NCI-H345 treated with DMSO at 0.1 percent for 48 hours (cell line): ENCODE measurements at regions not wholly inside any gene's neighbourhood (a gene's known extent, or its start where the extent isn't known, plus 50 kb on each side); places are given as distances from the start of the nearest gene placed in this dataset.

Source experiments
- DNase-seq: peaks from one replicate; lab custom pipeline; 2025; ENCODE audit not compliant: unreplicated experiment; lab: John Stamatoyannopoulos, UW

DNA sequence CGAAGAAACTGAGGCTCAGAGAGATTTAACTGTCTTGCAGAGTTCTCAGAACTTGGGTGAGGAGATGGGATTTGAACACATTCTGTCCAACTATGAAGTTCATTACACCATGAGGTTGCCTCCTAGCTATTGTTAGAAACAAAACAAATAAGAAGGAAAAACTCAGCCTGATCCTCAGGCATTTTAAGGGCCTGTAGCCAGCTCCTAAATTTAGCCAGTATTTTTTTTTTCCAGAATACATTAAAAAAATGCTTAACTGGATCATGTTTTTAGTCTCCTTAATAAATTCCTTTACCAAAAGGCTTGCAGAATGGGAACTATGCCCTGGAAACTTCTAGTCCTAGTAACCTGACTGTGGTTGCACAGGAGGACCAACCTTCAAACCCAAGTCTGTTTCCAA, 212.0 kb downstream of the CSNK2A3 start:
- DNase-seq, result no peak

DNA sequence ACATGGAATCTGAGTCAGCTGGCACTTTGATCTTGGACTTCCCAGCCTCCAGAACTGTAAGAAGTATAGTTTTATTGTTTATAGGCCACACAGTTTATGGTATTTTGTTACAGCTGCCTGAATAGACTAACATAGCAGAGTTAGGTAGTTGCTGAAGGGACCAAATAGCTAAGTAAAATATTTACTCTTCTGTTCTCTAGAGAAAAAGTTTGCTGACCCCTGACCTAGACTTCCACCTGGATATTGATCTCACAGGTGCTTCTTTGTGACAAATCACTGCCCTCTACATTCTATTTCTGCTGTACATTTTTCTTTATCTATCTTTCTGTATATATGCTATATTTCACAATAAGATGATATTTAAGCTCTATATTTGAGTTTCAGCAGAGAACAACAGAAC, 212.5 kb downstream of the CSNK2A3 start:
- DNase-seq, result no peak

DNA sequence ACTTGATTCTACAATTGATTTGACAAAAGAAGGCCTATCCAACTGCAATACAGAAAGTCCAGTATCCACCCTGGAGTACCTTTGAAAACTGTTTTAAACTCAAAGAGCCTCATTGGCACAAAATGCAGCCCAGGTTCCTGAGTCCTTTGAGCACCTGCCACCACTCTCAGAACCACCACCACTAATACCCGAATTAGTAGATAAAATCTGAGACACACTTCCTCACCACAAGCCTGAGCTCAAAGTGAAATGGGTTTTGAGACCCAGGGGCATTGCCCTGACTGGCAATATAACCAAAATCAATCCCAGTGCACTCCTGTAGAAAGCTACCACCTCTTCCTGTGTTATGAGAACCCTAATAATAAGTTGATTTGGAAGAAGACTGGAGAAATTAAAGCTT, 215.7 kb downstream of the CSNK2A3 start:
- DNase-seq, result no peak

DNA sequence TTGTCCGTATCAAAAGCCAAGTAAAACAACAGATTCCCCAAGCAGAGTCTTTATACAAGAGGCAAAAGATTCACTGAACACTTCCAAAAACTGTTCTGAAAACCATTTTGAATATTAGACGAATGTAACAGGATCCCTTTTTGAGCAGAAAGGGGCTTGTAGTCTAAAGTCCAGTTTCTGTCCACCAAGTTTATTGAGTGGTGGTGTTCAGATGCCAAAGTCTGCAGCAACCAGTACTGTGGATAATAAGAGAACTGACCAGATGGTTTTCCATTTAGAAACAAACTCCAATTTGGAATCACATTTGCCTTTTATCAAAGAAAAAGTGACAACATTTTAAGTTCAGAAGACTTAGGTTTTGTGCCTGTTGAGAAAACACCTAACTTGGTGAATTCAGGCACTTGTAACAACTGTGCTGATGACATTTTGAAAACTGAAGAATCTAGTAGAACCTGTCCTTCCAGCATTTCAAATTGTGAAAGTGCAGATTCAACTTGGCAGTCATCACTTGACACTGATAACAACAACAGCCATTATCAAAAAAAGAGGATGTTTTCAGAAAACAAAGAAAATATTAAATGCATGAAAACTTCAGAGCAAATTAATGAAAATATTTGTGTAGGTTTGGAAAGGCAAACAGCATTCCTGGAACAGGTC, 217.1 kb downstream of the CSNK2A3 start:
- no peak for DNase-seq

DNA sequence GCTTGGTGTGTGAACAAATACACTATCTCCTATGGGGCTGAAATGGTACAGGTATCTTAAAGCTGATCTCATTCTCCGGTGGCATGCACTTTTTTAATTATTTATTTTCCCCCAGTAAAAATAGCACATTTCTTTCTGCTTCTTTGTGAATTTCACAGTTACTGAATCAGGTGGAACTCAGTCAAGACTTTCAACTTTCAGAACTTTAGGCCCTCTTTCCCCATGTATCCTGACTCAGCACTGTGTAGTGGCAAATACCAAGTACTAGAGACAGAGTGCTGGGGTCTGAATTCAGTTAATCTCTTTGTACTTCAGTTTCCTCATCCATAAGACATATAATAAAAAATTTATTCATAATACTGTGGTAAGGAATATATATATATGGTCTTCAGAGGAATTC, 223.9 kb downstream of the CSNK2A3 start:
- no peak for DNase-seq

DNA sequence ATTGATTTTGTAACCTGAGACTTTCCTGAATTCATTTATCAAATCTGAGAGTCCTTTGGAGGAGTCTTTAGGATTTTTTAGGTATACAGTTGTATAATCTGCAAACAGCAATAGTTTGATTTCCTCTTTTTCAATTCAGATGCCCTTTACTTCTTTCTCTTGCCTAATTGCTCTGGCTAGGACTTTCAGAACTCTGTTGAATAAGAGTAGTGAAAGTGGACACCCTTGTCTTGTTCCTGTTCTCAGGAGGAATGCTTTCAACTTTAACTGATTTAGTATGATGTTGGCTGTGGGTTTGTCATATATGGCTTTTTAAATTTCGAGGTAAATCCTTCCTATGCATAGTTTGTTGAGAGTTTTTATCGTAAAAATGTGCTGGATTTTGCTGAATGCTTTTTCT, 227.4 kb downstream of the CSNK2A3 start:
- DNase-seq, result no peak

DNA sequence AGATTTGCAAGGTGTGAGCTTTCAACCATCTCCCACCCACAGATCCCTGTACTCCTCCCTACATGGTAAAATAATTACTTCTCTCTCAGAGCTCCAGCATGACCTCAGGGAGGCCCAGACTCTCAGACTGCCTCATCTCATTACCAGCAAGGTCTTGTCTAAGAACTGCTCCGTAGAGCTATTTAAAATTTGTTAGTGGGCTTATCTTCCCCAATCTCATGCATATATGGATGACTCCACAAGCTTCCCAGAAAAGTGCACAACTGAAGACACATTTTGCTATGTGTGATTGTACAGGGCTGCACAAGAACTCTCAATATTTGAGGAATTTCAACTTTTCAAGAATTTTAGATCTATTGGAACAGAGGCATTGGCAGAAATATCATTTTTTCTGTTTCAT, 230.3 kb downstream of the CSNK2A3 start:
- no peak for DNase-seq

DNA sequence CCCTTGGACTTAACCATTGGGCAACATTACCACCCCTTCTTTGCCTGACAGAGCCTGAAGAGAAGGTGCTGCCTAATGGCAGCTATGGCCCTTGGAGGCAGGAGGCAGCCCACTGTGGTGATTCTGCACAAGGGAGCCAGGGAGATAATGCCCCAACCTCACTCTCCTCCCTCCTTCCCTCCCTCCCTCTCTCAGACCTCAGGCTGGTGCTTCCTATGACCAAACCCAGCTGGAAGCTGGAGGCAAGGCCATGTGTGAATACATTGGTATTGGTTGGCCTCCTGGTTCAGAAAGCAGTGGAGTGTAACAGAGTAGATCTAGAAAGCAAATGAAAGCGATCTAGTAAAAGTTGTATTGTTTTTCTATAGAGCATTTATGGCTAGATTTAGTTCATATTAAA, 233.1 kb downstream of the CSNK2A3 start:
- DNase-seq, result no peak

DNA sequence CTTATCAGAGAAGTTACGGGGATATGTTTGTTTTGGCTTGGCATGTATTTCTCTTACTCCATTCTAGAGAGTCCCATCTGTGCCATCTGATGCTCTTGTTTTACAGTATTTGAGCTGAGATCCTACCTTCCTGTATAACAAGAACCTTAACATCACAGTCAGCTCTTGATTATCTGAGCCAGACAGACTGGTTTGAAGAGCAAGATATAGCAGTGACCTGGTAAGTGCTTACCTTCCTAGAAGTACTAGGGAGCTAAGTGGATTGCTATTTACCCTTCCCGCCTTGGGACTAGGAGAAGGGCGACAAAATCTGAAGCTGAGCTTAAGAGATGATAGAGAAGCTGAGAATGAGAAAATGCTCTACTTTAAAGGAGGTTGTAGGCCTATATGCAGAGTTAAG, 235.3 kb downstream of the CSNK2A3 start:
- DNase-seq, result no peak

DNA sequence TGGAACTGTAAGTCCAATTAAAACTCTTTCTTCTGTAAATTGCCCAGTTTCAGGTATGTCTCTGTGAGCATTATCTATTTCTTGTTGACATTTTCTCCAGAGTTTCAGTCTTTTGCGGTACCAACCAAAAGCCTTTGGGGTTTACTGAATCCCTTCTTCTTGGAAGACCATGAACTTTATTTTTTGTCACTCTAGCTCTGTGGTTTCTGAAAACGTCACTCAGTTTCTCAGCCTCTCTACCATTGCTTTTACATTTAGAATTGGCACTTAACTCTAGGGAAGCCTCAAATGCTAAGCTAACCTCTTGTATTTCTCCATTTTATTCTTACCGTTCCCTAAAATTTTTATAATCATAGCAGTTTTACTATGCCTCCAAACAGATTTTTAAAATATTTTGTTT, 237.6 kb downstream of the CSNK2A3 start:
- DNase-seq, result no peak

DNA sequence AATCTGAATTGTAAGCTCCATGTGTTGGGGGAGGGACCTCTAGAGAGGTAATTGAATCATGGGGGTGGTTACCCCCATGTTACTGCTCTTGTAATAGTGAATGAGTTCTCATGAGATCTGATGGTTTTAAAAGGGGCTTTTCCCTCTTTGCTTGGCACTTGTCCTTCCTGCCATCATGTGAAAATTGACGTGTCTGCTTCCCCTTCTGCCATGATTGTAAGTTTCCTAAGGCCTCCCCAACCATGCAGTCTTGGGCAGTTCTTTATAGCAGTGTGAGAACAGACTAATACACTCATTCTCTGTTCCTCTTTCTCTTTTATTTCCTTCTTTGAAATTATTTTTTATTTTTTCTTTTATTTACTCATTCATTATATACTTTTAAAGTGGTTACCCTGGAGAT, 239.4 kb downstream of the CSNK2A3 start:
- DNase-seq, result no peak

DNA sequence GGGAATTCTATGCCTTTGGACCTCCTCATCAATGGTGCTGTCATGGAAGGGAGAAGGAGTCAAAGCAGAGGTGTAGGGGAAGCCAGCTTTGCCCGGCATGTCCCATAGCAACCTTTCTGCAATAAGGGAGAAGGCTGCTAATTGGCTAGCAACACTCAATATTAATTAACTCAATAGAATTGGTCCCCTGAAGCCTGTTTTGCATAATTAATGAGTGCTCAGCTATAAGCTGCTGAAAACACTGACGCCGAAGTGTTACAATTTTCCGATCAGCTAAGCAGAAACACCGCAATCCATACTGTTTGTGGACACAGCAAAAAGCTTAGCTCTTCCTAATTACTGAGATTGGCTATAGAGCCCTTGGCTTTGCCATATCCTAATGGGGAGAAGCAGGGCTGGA, 245.0 kb downstream of the CSNK2A3 start:
- DNase-seq, result no peak

DNA sequence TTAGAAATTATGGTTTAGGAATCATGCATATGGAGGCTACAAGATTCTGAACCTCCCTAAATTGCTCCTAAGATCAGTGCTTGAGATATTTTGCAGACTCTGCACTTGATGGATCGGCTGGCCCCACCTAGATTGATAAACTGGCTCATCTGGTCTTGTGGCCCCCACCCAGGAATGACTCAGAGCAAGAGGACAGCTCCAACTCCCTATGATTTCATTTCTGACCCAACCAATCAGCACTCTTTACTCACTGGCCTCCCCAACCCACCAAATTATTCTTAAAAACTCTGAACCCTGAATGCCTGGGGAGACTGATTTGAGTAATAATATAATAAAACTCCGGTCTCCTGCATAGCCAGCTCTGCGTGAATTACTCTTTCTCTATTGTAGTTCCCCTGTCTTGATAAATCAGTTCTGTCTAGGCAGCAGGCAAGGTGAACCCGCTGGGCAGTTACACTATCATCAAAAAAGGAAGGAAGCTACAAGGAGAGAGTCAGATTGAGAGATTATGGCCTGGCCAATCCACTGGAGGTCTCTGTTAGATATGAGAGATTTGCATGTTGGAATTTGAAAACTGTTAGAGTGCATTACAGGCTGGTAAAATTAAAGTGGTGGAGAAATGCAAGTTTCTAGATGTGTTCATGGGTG, 245.8 kb downstream of the CSNK2A3 start:
- no peak for DNase-seq

DNA sequence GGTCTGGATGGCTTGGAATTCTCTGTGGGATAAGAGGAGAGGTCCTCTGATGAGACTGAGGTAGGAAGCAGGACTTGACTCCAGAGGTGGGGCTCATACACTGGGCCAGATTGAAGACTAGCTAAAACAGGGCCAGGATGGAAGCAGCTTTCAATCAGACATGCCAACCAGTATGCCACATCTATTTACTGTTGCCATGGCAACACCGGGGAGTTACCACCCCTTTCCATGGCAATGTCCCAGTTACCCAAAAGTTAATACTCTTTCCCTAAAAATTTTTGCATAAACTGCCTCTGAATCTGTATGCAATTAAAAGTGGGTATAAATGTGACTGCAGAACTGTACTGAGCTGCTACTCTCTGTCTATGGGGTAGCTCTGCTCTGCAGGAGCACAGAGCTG, 247.5 kb upstream of the ZBED5 start:
- DNase-seq, result no peak

DNA sequence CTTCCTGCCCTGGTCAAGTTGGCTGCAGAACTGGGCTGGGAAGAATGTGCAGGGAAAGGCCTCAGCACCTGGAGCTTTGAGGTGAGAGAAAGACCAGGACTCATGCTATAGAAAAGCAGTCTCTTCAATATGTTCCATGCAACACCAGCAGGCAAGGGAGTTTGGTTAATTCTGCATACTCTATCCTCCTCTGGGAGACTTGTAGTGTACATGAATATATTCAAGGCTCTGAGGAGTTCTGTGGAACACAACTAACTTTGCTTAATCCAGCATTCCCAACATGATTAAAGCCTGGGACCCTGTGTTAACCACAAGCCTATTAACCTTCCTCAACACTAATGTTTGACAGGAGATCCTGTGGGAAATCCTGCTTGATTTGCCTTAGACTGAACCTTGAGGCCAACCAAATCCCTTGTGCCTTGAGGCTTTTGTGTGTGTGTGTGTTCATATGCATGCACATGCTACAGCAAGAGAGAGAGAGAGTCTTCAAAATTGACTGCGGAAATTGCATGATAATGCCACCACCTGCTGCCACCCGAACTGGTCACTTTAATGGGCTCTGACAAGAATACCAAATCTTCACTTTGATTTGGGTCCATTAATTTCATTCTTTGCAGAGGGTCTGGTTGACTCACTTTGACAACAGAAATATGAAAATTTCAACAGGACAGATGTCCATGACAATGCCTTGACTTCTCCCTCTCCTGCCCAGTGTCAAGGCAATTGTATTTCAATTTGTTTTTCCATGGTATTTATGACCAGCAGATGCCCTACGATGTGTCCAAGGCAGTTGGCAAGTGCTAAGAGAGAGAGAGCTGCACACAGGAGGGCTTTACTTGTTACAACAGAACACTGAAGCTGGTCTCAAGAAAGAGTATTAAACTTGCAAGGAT, 238.2 kb upstream of the ZBED5 start:
- DNase-seq, result no peak

DNA sequence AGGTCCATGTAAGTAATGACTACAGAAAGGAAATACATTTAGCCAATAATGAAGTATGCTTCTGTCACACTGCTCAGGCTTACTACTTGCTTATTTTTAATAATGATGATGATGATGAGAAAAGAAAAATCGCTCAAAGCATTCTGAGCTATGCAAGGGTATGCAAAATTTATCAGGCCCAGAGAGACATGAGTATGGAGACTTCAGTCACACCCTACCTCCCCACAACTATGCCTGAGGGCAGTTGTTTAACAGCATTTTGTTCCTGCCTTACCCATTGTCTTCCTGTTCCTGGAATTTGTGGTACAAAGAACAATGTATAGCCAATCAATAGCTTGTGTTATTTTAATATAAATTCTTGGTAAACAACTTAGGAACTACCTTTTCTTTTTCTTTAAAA, 232.6 kb upstream of the ZBED5 start:
- no peak for DNase-seq

DNA sequence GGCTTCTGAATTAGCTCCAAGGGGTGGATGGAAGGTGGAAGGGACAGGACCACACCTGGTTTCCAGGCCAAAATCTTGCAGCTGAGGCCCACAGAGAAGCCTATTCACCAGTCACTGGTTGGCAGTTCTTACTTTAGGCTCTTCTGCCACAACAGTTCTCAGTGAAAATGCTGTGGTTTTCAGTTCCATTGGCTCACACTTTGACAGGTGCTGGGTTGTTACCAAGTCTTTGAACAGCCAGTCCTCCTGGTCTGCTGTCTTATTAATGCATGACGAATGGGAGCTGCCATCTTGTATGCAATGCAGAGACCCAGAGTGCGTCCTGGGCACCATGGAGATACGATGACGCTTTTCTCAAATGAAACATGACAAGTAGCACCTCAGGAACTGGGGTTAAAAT, 232.0 kb upstream of the ZBED5 start:
- no peak for DNase-seq

DNA sequence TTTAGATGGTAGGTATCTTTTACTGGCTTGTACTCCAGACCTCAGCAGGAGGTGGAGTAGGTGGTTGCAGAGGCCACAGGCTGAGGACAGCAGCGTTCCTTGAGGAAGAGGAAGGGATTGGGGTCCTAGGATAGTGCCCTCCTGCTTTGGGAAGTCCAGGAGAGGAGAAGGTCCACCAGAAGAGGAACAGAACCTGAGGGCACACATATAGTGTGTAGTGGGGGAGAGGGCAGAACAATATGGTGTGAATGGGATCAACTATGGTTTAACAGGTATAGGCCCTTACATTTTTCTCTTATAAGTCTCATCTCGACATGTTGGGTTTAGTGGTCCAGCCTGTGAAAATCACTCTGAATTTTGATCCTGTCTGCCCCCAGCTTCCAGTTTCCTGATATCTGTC, 229.1 kb upstream of the ZBED5 start:
- no peak for DNase-seq

DNA sequence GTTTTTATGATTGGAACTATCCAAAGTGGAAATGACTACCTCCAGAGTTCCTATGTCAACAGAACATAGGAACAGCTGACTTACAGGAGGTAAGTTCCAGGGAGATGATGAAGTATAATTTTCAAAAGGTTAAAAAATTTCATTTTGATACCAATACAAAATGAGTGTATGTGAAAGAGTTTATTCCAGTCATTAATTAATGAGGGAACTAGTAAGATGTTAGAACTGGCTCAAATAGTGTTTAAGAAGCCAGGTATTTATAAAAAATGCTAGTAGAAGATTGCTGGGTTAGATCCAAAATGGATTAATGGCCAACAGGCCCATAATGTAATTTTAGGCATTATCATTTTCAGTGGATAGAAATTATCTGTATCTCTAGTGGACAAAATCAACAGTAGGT, 227.7 kb upstream of the ZBED5 start:
- no peak for DNase-seq

DNA sequence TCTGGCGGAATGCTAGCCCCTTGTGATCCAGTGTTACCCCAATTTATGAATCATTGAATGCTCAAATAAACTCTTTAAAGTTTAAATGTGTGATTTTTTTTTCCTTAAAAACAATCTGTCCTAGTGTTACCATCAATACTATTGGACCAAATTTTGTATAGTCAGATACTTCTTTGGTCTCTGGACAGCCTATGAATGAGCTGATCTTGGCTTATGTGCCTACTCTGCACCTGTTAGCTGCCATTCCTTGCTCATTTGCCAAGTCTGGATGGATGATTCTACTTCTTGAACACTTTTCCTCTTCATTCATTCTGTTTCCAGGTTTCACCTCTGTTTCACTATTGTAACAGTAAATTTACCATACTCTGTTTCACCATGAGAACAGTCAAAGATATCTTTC, 226.5 kb upstream of the ZBED5 start:
- no peak for DNase-seq

DNA sequence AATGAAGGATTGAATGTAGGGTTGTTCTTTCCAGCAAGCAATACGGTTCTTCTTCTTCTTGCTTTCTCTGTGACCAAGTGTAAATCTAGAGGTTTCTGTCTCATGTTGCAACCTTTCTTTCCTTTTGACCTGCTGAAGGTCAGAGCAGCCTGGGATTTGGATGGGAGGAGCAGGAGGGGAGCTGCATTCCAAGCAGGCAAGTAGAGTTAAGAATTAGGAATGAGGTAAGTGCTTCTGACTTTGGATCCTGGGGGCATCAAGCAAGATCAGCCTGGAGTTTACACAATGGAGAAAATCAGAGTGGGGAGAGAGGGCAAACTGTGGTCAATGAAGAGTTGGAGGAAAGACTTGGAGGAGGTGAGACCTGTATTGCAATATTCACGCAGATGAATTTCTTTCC, 225.6 kb upstream of the ZBED5 start:
- no peak for DNase-seq

DNA sequence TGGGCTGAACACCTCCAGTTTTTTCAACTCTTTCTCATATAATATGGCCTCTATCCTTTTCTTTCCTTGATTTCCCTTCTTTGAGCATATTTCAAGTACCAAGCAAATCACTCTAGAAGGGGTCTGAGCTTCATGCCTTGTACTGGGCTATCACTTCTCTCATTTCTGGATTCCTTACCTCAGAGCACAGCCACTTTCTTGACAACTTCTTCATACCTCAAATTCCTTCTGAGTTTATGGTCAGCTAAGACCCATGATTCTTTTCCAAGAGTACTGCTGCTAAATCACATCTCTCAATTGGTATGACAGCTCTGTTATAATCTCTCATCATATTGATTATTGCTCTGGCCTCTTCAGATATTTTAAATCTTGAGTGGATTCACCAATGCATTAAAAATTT, 224.8 kb upstream of the ZBED5 start:
- DNase-seq, result no peak
